CD4-positive, alpha-beta memory T cell (primary cell): ENCODE measurements at regions not wholly inside any gene's neighbourhood (a gene's known extent, or its start where the extent isn't known, plus 50 kb on each side); places are given as distances from the start of the nearest gene placed in this dataset.
"Not testable (repeated sequence)": the region's sequence is repeated elsewhere in the genome, so short reads cannot be mapped to it uniquely, and the experiment has no call there.

ENCODE experiments used
- CTCF ChIA-PET: fragments of 350-600 bp; sonication (Branson Sonifier 250); formaldehyde crosslinking; loops from one replicate; lab custom pipeline; 2021; ENCODE audit warnings: inconsistent platforms; ENCODE audit not compliant: partially characterized antibody; lab: Charles Lee
- POLR2A ChIA-PET: fragments of 350-600 bp; sonication (Branson Sonifier 250); formaldehyde crosslinking; loops from one replicate; lab custom pipeline; 2021; ENCODE audit not compliant: partially characterized antibody; lab: Charles Lee
- DNase-seq, 5 donors: peaks; one replicate each; pipeline versions ENCODE4 v3.0.0 to v3.0.0-alpha.2; 2020 to 2022; ENCODE audit warnings: mixed read lengths in 1 of 5
- H3K27ac ChIP-seq: one replicate; pipeline ENCODE4 v1.7.0; 2013; ENCODE audit warnings: low read depth, low read length
- H3K27me3 ChIP-seq: 2 replicates; pipeline ENCODE4 v1.7.0; 2013; ENCODE audit warnings: mild to moderate bottlenecking, low read length, moderate library complexity; ENCODE audit not compliant: insufficient read depth
- H3K36me3 ChIP-seq: 2 replicates; pipeline ENCODE4 v1.7.0; 2013; ENCODE audit warnings: mild to moderate bottlenecking, low read length, moderate library complexity; ENCODE audit not compliant: insufficient read depth
- H3K4me1 ChIP-seq: 2 replicates; pipeline ENCODE4 v1.7.0; 2013; ENCODE audit warnings: mild to moderate bottlenecking, low read length, moderate library complexity; ENCODE audit not compliant: insufficient read depth
- H3K4me3 ChIP-seq, 2 donors: one replicate each; pipeline ENCODE4 v1.7.0; 2013; ENCODE audit warnings: low read length in 2 of 2, mild to moderate bottlenecking in 1 of 2
- H3K9me3 ChIP-seq, 2 donors: one replicate each; pipeline ENCODE4 v1.7.0; 2013; ENCODE audit warnings: low read length in 2 of 2, control low read depth in 1 of 2; ENCODE audit not compliant: control insufficient read depth in 1 of 2
- H3K27ac Mint-ChIP-seq, 7 donors: one replicate each; pipeline ENCODE4 v1.8.0; 2020 to 2021; ENCODE audit warnings: mixed read lengths in 7 of 7, mild to moderate bottlenecking in 6 of 7, inconsistent platforms in 3 of 7, moderate library complexity in 3 of 7
- H3K27me3 Mint-ChIP-seq, 2 donors: one replicate each; pipeline ENCODE4 v1.8.0; 2020 to 2021; ENCODE audit warnings: mixed read lengths in 2 of 2
- H3K36me3 Mint-ChIP-seq, 2 donors: one replicate each; pipeline ENCODE4 v1.8.0; 2020 to 2021; ENCODE audit warnings: mixed read lengths in 2 of 2, inconsistent platforms in 1 of 2, mild to moderate bottlenecking in 1 of 2
- H3K4me1 Mint-ChIP-seq, 4 donors: one replicate each; pipeline ENCODE4 v1.8.0; 2020 to 2021; ENCODE audit warnings: mixed read lengths in 4 of 4, mild to moderate bottlenecking in 1 of 4
- H3K4me3 Mint-ChIP-seq, 8 donors: one replicate each; pipeline ENCODE4 v1.8.0; 2020 to 2021; ENCODE audit warnings: mixed read lengths in 8 of 8, mild to moderate bottlenecking in 7 of 8, moderate library complexity in 6 of 8, inconsistent platforms in 3 of 8
- H3K9me3 Mint-ChIP-seq, 8 donors: one replicate each; pipeline ENCODE4 v1.8.0; 2020 to 2021; ENCODE audit warnings: mixed read lengths in 8 of 8, mild to moderate bottlenecking in 5 of 8, inconsistent platforms in 3 of 8, moderate library complexity in 1 of 8
- intact Hi-C: fragments of 100-400 bp; cut with micrococcal nuclease; formaldehyde crosslinking; loops from one replicate; pipeline ENCODE4 v1.15.1; 2023

DNA sequence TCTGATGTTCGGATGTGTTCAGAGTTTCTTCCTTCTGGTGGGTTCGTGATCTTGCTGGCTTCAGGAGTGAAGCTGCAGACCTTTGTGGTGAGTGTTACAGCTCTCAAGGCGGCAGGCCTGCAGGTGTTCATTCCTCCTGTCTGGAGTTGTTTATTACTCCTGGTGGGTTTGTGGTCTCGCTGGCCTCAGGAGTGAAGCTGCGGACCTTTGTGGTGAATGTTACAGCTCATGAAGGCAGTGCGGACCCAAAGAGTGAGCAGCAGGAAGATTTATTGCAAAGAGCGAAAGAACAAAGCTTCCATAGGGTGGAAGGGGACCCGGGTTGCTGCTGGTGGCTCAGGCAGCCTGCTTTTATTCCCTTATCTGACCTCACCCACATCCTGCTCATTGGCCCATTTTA, 1226.8 kb upstream of the EPHA6 start:
- H3K4me1 ChIP-seq, H3K9me3 ChIP-seq, H3K4me3 Mint-ChIP-seq, H3K27me3 Mint-ChIP-seq, H3K27me3 ChIP-seq, H3K27ac Mint-ChIP-seq, H3K36me3 Mint-ChIP-seq, H3K4me3 ChIP-seq, H3K27ac ChIP-seq, H3K9me3 Mint-ChIP-seq, H3K4me1 Mint-ChIP-seq, DNase-seq, POLR2A ChIA-PET, CTCF ChIA-PET, H3K36me3 ChIP-seq, intact Hi-C loops: not testable (repeated sequence)

- Histone ChIP-seq H3K36me3 (no peaks in the 10 kb centered on the region), H3K9me3 (no peaks in the 10 kb centered on the region), H3K27ac (no peak overlapping the region), H3K4me3 (no peak overlapping the region), H3K27me3 (no peaks in the 10 kb centered on the region), H3K4me1 (no peaks in the 10 kb centered on the region)
- ChIA-PET POLR2A (no interaction called here), CTCF (no interaction called here)
- intact Hi-C loops: no loop called here
- H3K4me3 Mint-ChIP-seq: no peak overlapping the region
- peaks cover 0 to 6% (median 2%) of the 10 kb centered on the region in 8 donors for H3K9me3 Mint-ChIP-seq
- no peak for DNase-seq
- peaks cover 0 to 5% (median under 1%) of the 10 kb centered on the region in 4 donors for H3K4me1 Mint-ChIP-seq
- H3K36me3 Mint-ChIP-seq: no peaks in the 10 kb centered on the region
- no peak overlapping the region for H3K27ac Mint-ChIP-seq
- no peaks in the 10 kb centered on the region for H3K27me3 Mint-ChIP-seq
Measured at GRCh38 chr3:95588473-95588872, 1225.9 kb upstream of the EPHA6 start.

- ChIA-PET POLR2A (no interaction called here), CTCF (no interaction called here)
- Mint-ChIP-seq H3K27ac (no peak overlapping the region), H3K36me3 (no peaks in the 10 kb centered on the region), H3K9me3 (peaks cover 0 to 7% (median 2%) of the 10 kb centered on the region in 8 donors), H3K4me1 (no peaks in the 10 kb centered on the region), H3K4me3 (no peak overlapping the region), H3K27me3 (no peaks in the 10 kb centered on the region)
- no peak overlapping the region for H3K27ac ChIP-seq
- H3K27me3 ChIP-seq: no peaks in the 10 kb centered on the region
- no peaks in the 10 kb centered on the region for H3K4me1 ChIP-seq
- no peaks in the 10 kb centered on the region for H3K36me3 ChIP-seq
- no peak for DNase-seq
- H3K9me3 ChIP-seq: no peaks in the 10 kb centered on the region
- H3K4me3 ChIP-seq: no peak overlapping the region
- intact Hi-C loops: no loop called here
Measured at GRCh38 chr3:95595416-95596075, 1218.8 kb upstream of the EPHA6 start.

GRCh38 chr3:95607926-95608325, 1206.5 kb upstream of the EPHA6 start:
- Mint-ChIP-seq H3K9me3 (peaks cover 2 to 21% (median 17%) of the 10 kb centered on the region in 8 donors), H3K36me3 (no peaks in the 10 kb centered on the region), H3K4me3 (no peak overlapping the region), H3K27me3 (no peaks in the 10 kb centered on the region), H3K4me1 (no peaks in the 10 kb centered on the region), H3K27ac (no peak overlapping the region)
- intact Hi-C loops: no loop called here
- Histone ChIP-seq H3K9me3 (peaks cover 0 to 5% of the 10 kb centered on the region in 2 donors), H3K4me3 (no peak overlapping the region), H3K27me3 (no peaks in the 10 kb centered on the region), H3K4me1 (no peaks in the 10 kb centered on the region), H3K36me3 (no peaks in the 10 kb centered on the region), H3K27ac (no peak overlapping the region)
- POLR2A ChIA-PET: no interaction called here
- no peak for DNase-seq
- CTCF ChIA-PET: no interaction called here

- intact Hi-C loops: no loop called here
- CTCF ChIA-PET: no interaction called here
- POLR2A ChIA-PET: no interaction called here
- H3K4me1 ChIP-seq: no peaks in the 10 kb centered on the region
- peaks cover 0 to 5% of the 10 kb centered on the region in 2 donors for H3K9me3 ChIP-seq
- H3K27me3 Mint-ChIP-seq: no peaks in the 10 kb centered on the region
- no peak overlapping the region for H3K27ac ChIP-seq
- H3K36me3 Mint-ChIP-seq: no peaks in the 10 kb centered on the region
- no peaks in the 10 kb centered on the region for H3K36me3 ChIP-seq
- no peak overlapping the region for H3K27ac Mint-ChIP-seq
- H3K4me3 ChIP-seq: no peak overlapping the region
- H3K9me3 Mint-ChIP-seq: peaks cover 2 to 21% (median 17%) of the 10 kb centered on the region in 8 donors
- no peak overlapping the region for H3K4me3 Mint-ChIP-seq
- no peaks in the 10 kb centered on the region for H3K27me3 ChIP-seq
- no peaks in the 10 kb centered on the region for H3K4me1 Mint-ChIP-seq
- no peak for DNase-seq
Measured at GRCh38 chr3:95609411-95609810, 1205.0 kb upstream of the EPHA6 start.

GRCh38 chr3:95612611-95613010, 1201.8 kb upstream of the EPHA6 start:
- Mint-ChIP-seq H3K9me3 (peaks cover 2 to 13% (median 5%) of the 10 kb centered on the region in 8 donors), H3K27me3 (no peaks in the 10 kb centered on the region), H3K36me3 (no peaks in the 10 kb centered on the region), H3K4me3 (no peak overlapping the region), H3K27ac (no peak overlapping the region), H3K4me1 (no peaks in the 10 kb centered on the region)
- no peak overlapping the region for H3K27ac ChIP-seq
- no peaks in the 10 kb centered on the region for H3K27me3 ChIP-seq
- no peaks in the 10 kb centered on the region for H3K4me1 ChIP-seq
- no peak for DNase-seq
- no peaks in the 10 kb centered on the region for H3K36me3 ChIP-seq
- CTCF ChIA-PET: no interaction called here
- H3K9me3 ChIP-seq: peaks cover 0 to 5% of the 10 kb centered on the region in 2 donors
- POLR2A ChIA-PET: no interaction called here
- no peak overlapping the region for H3K4me3 ChIP-seq
- intact Hi-C loops: no loop called here

GRCh38 chr3:95613993-95614392, 1200.4 kb upstream of the EPHA6 start:
- no peaks in the 10 kb centered on the region for H3K4me1 Mint-ChIP-seq
- intact Hi-C loops: no loop called here
- DNase-seq: no peak
- H3K27ac Mint-ChIP-seq: no peak overlapping the region
- H3K4me3 Mint-ChIP-seq: no peak overlapping the region
- CTCF ChIA-PET: no interaction called here
- H3K27me3 Mint-ChIP-seq: no peaks in the 10 kb centered on the region
- Histone ChIP-seq H3K36me3 (no peaks in the 10 kb centered on the region), H3K9me3 (peaks cover 0 to 5% of the 10 kb centered on the region in 2 donors), H3K4me1 (no peaks in the 10 kb centered on the region), H3K27ac (no peak overlapping the region), H3K4me3 (no peak overlapping the region), H3K27me3 (no peaks in the 10 kb centered on the region)
- H3K36me3 Mint-ChIP-seq: no peaks in the 10 kb centered on the region
- POLR2A ChIA-PET: no interaction called here
- peaks cover 0 to 12% (median 2%) of the 10 kb centered on the region in 8 donors for H3K9me3 Mint-ChIP-seq
